ENCODE measurements at regions not wholly inside any gene's neighbourhood (a gene's known extent, or its start where the extent isn't known, plus 50 kb on each side); places are given as distances from the start of the nearest gene placed in this dataset.

DNA sequence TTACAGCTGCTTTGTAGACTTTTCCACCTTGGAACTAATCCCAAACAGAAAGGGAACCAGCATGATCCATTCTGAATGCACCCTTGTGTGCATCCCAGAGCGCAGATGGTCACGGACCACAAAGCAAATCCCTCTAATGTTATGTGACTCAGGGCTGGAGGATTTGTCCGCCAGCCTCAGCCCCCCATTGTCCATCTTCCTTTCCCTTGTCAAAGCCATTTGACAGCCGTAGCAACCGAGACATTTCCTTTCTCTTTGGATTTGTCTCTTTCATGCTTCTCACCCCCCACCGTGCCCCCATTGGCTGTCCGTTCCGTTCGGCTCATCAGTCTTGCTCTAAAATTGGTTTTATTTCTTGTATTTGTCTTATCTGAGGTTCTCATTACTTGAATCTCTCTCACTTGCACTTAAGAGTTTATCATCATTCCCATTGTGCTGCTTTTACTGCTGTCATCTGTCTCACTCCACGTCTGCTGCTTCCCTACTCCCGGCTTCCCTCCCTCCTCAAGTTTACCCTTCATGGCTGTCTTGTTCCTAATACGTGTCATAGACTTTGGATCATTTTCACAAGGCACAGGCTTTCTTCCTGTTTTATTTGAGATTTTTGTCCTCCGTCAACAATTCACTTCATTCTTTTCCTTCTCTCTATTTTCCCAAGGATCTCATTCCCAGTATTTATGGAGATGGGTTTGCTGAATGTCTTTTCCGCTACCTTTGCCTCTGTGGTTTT is 163.4 kb upstream of the ERCC4 start:
- no peak for DNase-seq

DNA sequence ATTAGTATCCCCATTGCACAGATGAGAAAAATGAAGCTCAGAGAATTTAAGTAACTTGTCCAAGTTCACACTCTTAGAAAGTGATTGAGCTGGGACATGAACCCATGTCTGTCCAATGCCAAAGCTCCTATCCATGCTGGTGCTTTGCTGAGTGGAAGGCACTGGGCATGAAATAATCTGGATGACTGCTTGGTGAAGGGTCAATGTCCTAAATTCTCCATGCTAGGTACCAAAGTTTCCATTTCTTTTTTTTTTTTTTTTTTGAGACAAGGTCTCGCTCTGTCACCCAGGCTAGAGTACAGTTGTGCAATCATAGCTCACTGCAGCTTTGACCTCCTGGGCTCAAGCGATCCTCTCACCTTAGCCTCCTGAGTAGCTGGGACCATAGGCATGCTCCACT is 153.6 kb upstream of the ERCC4 start:
- no peak for DNase-seq

DNA sequence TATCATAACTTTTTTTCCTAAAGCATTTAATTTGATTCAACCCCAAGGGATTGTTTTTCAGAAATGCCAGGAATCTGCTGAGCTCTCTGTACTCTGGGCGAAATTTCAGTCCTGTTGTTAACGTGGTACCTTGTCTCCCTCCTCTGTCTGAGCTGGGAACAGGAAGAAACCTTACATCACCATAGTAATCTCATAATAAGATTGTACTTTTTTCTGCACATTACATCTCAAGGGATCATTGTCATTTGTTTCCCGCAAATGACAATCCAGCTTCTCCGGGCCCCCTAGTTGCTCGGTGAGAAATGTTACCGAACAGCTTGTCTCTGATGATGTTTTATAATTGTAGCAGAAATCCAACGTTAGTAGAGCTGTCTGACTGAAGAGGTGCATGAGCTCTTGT is 152.7 kb upstream of the ERCC4 start:
- no peak for DNase-seq

DNA sequence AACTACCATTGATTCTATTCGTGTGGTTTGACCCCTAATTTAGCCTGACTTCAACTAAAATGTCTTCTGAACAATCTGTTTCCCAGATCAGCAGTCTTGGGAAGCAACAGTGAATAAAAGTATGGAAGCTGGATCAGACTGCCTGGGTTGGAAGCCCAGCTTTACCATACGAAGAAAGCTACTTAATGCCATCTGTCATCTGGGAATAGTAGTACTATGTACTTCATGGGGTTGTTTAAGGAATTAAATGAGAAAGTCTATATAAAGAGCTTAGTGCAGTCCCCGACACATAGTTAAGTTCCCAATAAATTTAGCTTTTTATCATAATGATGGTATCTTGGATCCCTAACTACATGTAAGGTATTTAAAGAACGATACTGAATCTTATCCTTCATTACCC is 151.5 kb upstream of the ERCC4 start:
- DNase-seq, result no peak

DNA sequence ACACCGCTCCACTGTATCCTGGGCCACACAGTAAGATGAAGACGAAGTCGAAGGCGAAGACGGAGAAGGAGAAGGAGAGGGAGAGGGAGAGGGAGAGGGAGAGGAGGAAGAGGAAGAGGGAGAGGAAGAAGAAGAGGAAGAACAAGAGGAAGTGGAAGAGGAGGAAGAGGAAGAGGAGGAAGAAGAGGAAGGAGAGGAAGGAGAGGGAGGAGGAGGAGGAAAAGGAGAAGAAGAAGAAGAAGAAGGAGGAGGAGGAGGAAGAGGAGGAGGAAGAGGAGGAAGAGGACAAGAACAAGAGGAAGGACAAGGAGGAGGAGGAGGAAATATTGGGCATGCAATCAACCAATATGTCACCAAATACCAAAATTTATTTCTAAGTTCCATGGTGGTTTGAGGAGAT is 149.5 kb upstream of the ERCC4 start:
- no peak for DNase-seq

DNA sequence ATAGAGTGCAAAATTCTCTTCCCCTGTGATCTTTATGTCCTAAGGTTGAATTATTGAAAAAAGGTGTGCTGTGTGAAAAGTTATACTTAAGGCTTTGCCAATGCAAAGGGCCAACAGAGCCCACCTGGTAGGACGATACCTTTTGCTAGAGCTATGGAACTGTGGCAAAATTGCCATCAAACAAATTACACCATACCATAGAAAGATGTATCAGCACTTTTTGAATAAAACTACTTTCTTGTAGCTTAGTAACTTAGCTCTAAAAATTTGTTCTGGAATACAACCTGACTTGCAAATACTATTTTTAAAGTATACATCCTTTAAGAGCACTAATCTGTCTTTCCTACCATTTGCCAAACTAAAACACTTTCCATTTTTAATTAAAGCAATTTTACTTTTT is 147.2 kb upstream of the ERCC4 start:
- no peak for DNase-seq

DNA sequence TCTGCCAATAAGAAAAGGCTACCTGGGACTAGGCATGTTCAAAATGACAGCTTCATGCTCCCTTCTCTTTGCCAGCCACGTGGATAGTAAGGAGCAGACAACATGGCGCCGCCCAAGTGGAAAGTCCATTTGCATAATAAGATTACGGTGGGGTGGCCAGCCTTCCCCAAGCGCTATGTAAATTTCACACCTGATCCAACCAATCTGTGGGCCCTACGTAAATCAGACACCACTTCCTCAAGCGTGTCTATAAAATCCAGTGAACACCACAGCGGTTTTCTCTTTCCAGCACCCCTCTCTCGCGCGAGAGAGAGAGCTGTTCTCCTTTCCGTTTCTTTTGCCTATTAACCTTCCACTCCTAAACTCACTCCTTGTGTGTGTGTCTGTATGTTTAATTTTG is 140.3 kb upstream of the ERCC4 start:
- DNase-seq, result no peak

DNA sequence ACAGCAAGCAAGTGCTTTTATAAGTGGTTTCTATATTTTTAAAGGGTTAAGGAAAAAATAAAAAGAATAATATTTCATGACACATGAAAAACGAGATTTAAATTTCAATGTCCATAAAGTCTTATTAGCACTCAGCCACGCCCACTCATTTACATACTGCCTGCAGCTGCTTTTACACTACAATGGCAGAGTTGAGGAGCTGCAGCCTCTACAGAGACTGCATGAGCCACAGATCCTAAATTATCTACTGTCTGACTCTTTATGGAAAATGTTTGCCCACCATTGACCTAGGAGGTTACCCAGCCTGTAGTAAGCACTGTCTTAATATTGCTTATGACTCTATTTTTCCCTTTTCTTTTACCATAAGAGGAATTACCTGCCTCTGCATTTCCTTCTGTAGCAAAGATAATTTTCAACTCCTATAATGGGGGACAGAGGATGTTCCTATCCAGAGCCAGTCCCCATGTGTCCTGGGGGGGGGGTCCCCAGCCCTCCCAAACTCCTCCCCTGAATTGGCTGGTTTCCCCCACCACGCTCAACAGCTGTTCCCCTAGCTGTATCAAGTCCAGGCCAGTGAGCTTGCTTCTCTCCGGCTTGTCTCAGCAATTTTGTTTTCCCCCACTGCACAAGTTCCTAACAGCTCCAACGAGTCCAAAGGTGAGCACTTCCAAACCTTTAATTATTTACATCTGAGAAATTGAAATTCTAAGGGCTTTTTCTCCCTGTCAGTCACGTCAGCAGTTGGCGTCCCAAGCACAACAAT is 139.4 kb upstream of the ERCC4 start:
- DNase-seq, result no peak

DNA sequence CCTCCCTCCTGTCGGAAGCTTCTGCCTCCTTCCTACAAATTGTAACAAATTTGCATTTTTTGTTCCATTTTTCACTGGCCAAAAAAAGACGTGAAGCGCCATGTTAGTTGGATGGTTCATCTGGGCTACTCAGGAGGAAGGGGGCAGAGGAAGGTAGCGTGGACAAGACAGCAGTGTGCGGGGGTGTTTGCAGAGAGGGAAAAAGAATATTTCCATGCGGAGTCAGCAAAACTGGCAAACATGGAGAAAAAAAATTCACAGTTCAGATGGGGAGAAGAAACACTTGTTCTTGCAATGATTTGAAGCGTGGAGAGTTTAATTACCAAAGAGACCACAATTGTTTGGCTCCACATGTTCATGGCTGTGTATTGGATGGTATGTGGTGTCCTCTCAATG is 138.8 kb upstream of the ERCC4 start:
- no peak for DNase-seq

DNA sequence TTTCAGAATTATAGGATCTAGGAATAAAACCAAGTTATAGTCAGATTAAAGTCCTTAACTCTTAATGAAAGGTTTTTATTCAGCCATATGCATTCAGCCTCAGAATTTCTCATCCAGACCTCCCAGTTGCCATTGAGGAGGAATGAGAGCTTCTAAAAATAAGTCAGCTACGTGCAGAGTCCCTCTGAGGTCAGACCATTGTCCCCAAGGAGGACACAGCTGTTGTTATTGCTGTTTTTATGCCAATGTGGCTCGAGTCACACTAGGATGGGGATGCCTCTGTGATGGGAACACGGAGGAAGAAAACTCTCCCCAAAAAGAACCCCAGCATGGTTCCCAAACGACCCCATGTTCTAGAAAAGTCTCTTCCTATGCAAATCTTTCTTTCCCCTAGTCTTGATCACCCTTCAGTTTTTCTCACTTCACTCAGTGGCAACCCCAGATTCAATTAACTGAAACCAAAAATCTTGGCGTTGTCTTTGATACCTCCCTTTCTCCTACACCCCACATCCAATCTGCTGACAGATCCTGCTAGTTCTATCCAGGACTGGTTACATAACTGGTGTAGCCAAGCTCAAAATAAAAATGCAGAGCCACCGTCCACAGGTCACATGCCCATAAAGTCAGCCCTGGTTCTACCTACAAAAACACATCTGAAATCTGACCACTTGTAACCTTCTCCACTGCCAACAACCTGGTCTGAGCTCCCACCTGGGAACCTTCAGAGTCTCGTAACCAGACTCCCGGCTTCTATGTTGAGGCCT is 138.2 kb upstream of the ERCC4 start:
- no peak for DNase-seq

DNA sequence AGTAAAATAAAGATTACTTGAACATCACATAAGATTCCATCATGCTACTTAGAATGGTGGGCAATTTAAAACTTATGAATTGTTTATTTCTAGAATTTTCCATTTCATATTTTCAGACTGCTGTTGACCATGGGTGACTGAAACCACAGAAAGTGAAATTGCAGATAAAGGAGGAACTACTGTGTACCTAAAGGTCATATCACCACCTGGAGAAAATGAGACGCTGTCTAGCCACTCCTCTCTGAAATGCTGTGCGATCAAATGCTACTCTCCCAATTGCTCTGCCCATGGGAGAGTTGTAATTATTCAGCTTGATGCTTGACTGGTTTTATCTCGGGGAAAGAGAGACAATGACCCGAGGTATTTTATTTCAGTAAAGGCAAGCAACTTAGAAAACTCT is 128.9 kb upstream of the ERCC4 start:
- DNase-seq, result no peak

DNA sequence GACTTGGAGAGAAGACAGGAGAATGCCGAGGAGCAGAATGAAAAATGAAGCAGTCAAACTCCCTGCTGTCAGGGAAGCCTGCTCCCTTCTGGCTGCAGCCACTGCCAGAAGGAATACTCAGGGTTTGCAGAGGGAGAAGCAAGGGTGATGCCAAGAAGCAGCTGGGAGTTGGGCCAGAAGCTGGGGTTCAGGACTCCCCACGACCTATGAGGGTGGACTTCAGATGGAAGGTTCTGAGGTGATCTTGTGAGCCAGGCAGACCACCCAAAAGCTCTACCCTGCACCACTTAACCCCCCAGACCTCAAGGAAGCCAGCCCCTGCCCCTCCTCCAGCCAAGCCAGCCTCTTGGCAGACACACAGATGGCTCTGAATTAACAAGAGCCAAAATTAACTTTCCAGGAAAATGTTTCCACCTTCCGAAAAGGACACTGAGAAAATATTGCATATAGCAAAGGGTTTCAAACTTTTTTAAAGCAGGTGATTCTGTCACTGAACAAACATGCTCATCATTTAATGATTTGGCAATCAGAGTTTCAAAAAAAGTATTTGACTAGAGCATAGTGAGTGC is 126.0 kb upstream of the ERCC4 start:
- DNase-seq, result no peak

DNA sequence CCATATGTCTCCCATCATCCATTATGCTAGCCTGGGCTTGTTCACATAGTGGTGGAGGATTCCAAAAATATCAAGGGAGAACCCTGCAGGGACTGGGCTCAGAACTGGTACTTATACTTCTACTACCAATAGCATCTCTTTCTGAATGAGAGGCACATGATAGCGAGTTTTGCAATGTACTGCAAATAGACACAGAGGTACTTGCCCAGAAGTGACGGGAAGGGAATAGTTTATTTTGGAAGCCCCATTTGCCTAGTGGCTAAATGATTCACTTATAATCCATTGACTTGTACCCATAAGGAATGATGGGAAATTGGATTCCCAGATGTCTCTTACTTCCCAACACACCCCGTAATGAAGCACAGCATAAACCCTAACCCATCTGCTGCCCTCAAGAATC is 124.8 kb upstream of the ERCC4 start:
- DNase-seq, result no peak

DNA sequence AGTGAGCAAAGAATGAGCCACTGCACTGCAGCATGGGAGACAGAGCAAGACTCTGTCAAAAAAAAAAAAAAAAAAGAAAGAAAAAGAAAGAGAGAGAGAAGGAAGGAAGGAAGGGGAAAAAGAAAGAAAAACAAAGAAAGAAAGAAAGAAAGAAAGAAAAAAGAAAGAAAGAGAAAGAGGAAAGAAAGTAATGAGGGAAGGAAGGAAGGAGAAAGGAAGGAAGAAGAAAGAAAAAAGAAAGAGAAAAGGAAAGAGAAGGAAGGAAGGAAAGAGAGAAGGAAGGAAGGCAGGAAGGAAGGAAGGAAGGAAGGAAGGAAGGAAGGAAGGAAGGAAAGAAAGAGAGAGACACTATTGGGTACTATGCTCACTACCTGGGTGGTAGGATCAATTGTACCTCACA is 122.2 kb upstream of the ERCC4 start:
- no peak for DNase-seq

DNA sequence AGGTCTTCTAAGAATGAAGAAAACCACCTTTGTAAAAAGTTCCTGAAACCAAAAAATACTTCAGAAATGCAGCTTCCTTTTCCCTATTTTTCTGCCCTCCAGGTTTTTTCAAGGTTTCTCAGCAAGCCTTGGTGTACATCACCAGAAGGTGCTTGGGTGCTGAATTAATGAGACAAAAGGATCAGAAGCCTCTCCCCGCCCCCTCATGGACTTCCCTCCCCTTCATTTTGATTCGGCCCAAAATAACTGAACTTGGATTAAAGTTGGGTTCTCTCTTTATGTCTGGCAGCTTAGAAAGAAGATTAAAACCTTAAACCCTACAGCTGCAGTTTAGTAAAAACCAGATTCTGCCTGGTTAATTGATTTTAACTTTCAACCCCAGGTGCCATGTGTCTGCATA is 121.7 kb upstream of the ERCC4 start:
- DNase-seq, result no peak

DNA sequence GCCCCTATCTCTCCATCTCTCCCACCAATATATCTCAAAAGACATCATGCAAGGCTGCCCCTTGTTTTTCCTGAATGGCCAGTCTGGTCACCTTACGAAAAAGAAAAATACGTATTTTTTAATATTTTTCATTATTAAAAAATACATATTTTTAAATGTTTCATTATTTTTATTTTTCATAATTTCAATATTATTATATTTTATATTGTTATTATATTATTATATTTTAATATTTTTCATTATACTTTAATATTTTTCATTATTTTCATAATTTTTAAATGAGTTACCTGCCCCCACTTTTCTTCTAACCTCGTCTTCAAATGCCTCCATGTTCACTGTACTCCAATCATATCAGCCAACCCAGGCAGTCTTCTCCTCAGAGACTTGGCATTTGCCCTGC is 116.0 kb upstream of the ERCC4 start:
- no peak for DNase-seq

DNA sequence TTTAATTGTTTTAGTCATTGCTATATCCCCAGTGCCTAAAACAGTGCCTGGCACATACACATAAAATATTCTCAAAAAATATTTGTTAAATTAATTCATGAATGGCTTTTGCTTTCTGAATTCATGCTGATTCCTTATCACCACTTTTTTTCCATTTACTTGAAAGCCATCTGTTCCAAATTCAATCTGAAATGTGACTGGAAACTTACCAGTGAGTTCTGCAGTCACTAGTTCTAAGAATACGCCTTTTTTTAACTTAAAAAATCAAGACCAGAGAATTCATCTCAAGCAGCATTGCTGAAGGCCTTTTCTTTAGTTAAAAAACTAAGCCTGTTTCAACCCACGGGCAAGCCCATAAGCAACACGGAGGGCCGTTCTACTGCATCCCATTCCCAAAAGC is 114.0 kb upstream of the ERCC4 start:
- no peak for DNase-seq

DNA sequence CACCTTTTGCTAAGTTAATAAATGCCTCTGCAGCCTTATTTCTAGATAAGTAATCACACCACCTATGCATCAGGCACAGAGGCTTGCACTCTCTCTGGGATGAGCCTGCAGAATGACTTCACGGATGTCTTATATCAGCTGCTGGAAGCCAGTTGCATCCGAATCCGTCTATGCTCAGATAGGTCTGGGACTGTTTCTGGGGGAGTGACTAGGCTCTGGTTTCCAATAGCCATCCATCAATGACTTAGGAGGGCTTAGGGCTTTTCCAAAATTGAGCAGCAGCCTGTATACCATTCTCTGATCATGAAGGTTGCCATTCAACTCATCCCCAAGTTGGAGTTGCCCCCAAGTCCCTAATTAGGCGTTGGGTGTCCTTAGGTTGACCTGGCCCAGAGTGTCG is 113.3 kb upstream of the ERCC4 start:
- no peak for DNase-seq

DNA sequence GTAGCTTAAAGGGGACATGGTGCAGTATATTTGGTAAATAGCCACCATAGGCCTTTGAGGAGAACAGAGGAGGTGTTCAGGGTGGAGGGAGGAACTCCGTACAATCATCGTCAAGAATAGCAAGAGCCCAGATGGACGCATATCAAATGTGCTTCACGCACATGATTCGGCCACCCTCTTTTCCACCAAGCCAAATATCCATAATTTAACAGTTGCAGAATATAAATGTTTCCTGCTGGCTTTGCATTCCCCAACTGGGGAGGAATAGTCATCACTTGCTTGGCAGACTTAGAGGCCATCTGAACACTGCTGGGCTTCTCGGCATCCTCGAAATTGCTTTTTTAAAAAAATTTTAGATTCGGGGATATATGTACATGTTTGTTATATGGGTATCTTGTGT is 111.9 kb upstream of the ERCC4 start:
- no peak for DNase-seq

DNA sequence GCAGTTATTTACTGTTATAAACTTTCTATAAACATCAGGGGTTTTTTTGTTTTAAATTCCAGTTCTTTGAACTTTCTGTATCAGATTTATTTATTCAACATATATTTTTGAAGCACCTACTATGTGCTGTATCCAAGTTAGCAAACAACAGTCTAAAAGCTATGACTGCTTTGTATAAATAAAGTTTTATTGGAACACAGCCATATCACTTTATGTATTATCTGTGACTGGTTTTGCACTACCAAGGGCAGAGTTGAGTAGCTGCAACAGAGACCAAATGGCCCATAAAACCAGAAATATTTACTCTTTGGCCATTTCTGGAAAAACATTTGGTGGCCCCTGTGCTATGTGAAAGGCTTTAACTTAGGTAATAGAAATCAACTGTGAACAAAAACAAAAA is 110.2 kb upstream of the ERCC4 start:
- no peak for DNase-seq

DNA sequence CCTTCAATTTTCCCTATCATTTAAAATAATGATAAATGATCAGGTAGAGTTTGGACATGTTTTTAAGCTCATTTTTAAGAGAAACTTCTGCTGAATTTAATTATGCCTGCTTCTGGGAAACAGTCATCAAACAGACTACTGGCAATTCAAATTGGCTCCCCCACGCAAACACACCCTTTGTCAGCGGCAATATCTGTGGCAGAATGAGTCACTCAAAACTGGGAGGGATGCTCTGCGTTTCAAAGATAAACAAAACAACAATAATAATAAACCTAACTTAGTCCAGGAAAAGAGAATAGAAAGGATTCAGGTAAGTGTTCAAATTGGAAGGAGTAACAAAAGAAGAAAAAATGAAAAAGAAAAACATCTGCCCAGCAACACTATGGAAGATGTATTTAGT is 108.1 kb upstream of the ERCC4 start:
- DNase-seq, result no peak

DNA sequence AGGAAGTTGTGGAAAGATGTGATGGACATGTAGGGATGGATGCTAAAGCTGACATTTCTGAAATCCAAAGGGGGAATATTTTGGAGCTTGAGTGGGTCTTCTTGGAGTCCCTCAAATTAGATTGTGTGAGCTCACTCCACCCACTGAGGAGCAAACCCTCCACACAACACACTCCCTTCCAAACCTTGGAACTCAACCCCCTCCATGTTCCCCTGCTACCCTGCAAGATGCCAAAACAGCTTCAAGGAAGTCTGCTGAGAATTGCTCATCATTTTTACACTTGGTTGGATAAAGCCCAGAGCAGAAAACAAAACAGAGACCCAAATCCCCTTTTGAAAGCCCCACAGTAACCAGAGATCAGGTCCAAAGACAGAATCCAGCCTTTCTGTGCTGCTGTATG is 103.3 kb upstream of the ERCC4 start:
- DNase-seq, result no peak

DNA sequence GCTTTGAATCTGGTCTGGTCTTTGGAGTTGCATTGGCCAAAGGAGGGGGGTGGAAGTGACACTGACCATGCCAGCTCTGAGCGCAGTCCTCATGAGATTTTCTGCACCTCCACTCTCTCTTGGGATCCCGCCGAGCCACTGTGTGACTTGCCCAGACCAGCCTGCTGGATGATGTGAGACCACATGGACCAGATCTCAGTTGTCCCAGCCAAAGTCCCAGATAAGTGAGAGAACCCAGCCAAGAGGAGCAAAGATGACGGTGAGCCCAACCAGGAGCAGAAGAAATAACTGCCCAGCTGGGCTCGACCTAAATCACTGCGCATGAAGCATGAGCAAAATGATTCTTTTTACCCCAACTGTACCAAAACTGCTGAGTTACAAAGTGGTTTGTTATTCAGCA is 96.5 kb upstream of the ERCC4 start:
- DNase-seq, result no peak
